Muscle layer of duodenum (tissue), 2 donors: ENCODE measurements at regions not wholly inside any gene's neighbourhood (a gene's known extent, or its start where the extent isn't known, plus 50 kb on each side); places are given as distances from the start of the nearest gene placed in this dataset.

ENCODE experiments used
- H3K27ac ChIP-seq: one replicate; pipeline ENCODE4 v1.7.0; 2013; ENCODE audit warnings: mild to moderate bottlenecking, low read length
- H3K27me3 ChIP-seq: one replicate; pipeline ENCODE4 v1.7.0; 2013; ENCODE audit warnings: low read depth, mild to moderate bottlenecking, control low read depth, low read length
- H3K36me3 ChIP-seq, 2 donors: one replicate each; pipeline ENCODE4 v1.7.0; 2013; ENCODE audit warnings: low read length in 2 of 2, control low read depth in 1 of 2, mild to moderate bottlenecking in 1 of 2; ENCODE audit not compliant: insufficient read depth in 2 of 2, control insufficient read depth in 1 of 2
- H3K4me1 ChIP-seq, 2 donors: one replicate each; pipeline ENCODE4 v1.7.0; 2013; ENCODE audit warnings: low read length in 2 of 2, mild to moderate bottlenecking in 2 of 2, control low read depth in 1 of 2, moderate library complexity in 1 of 2; ENCODE audit not compliant: insufficient read depth in 2 of 2, control insufficient read depth in 1 of 2
- H3K4me3 ChIP-seq, 2 donors: one replicate each; pipeline ENCODE4 v1.7.0; 2013; ENCODE audit warnings: low read length in 2 of 2, low read depth in 1 of 2, mild to moderate bottlenecking in 1 of 2
- H3K9me3 ChIP-seq, 2 donors: one replicate each; pipeline ENCODE4 v1.7.0; 2013; ENCODE audit warnings: low read length in 2 of 2, control low read depth in 1 of 2, mild to moderate bottlenecking in 1 of 2; ENCODE audit not compliant: control insufficient read depth in 1 of 2
- donor health status: healthy.

DNA sequence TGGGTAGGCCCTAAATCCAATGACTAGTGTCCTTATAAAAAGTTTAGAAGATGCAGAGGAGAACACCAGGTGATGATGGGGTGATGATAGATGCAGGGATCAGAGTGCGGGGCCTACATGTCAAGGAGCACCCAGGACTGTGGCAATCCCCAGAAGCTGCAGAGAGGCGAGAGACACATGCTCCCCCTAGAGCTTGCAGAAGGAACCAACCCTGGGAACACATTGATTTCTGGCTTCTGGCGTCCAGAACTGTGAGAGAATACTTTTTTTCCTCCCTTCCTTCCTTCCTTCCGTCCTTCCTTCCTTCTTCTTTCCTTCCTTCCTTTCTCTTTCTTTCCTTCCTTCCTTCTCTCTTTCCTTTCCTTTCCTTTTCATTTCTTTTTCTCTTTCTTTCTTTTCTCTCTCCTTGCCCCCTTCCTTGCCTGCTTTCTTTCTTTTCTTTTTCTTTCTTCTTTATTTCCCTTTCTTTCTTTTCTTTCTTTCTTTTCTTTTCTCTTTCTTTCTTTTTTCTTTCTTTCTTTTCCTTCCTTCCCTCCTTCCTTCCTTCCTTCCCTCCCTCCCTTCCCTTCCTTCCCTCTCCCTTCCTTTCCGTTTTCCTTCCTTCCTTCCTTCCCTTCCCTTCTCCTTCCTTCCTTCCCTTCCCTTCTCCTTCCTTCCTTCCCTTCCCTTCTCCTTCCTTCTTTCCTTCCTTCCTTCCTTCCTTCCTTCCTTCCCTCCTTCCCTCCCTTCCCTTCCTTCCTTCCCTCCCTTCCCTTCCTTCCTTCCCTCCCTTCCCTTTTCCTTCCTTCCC lies 134.3 kb downstream of the HAPSTR1 start:
- H3K27me3 ChIP-seq, result no peaks in the 10 kb centered on the region
- H3K36me3 ChIP-seq, result no peaks in the 10 kb centered on the region
- peaks cover 0 to 5% of the 10 kb centered on the region in 2 donors for H3K9me3 ChIP-seq
- H3K4me3 ChIP-seq, result no peak overlapping the region
- no peak overlapping the region for H3K27ac ChIP-seq
- H3K4me1 ChIP-seq, result no peaks in the 10 kb centered on the region

DNA sequence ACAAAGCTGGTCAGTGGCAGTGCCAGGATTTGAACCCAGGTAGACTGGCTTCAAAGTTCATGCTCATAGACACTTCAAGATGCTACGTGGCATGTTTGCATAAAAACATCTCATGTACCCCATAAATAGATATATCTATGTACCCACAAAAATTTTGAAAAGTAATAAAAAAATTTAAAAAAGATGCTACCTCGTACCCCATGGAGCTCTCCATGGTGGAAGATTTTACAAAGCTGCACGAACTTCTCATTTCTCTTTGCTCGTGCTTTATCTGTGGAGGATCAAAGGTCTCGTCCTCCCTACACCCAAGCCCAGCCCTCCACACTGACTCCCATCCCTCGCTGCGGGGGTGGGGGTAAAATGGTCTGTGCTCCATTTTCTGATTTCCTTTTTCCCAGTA lies 135.5 kb downstream of the HAPSTR1 start:
- Histone ChIP-seq H3K9me3 (peaks cover 0 to 5% of the 10 kb centered on the region in 2 donors), H3K27me3 (no peaks in the 10 kb centered on the region), H3K4me1 (no peaks in the 10 kb centered on the region), H3K27ac (no peak overlapping the region), H3K36me3 (no peaks in the 10 kb centered on the region), H3K4me3 (no peak overlapping the region)

DNA sequence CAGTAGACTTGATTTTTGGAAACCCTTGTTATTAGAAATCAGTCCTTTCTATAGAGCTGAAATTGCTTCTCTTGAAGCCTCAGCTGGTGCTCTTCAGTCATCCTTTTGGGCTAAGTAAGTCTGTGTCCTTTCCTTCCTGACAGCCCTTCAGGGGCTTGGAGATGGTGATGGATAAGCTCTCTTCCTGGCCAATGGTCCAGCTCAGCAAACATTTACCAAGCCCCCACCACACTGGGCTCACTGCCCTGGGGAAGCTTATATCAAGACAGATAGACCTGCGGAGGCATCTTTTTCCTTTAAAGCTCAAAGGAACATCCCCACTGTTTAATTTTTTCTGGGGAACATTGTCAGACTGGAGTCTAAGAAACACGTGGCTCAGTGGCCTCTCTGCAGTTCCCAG lies 139.6 kb downstream of the HAPSTR1 start:
- H3K9me3 ChIP-seq, result no peaks in the 10 kb centered on the region
- H3K4me3 ChIP-seq, result no peak overlapping the region
- no peaks in the 10 kb centered on the region for H3K4me1 ChIP-seq
- no peaks in the 10 kb centered on the region for H3K36me3 ChIP-seq
- no peak overlapping the region for H3K27ac ChIP-seq
- no peaks in the 10 kb centered on the region for H3K27me3 ChIP-seq

DNA sequence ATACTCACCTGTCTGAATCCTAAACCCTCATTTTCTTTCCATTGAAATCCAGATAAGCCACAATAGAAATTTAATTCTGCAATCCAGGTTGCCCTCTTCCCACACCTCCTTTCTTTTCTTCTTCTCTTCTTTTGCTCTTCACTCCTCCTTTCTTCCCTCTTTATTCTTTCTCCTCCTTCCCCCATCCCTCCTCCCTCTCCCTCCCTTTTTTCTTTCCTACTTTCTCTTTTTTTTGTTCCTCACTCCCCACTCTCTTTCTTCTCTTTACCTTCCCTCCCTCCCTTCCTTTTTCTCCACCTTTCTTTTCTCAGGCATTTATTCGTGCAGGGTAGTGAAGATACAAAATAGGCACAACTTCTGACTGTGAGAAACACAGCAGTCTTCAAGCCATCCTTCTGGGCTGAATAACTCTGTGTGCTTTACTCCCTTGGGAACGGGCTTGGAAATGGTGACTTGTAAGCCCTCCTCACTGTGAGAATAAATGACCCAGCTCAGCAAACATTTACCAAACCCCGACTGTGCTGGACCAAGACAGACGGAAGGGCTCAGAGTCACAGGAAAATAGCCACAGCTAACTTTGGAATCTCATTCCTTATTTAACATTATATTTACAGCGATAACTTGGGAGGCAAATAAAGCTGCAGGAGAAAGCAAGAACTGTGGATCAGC lies 140.8 kb downstream of the HAPSTR1 start:
- H3K27ac ChIP-seq, result no peak overlapping the region
- H3K4me3 ChIP-seq, result no peak overlapping the region
- no peaks in the 10 kb centered on the region for H3K9me3 ChIP-seq
- no peaks in the 10 kb centered on the region for H3K4me1 ChIP-seq
- H3K36me3 ChIP-seq, result no peaks in the 10 kb centered on the region
- H3K27me3 ChIP-seq, result no peaks in the 10 kb centered on the region

DNA sequence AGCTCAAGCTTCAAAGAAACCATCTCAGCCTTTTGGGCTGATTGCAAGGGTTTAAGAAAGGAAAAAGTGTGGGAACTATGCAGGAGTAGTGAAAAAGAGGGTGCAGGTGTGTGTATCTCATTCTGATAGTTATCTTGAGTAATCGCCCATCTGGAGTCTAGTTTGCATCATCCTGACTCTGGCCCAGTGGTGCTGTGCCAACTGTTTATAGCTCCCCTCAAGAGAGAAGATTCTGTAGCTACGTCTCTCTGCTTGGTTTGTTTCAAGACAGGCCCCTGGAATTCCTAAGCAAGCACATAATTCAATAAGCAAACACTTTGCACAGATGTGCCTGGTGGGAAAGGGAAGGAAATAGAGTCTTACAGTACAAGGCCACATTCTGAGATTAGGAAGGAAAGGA lies 144.4 kb downstream of the HAPSTR1 start:
- no peaks in the 10 kb centered on the region for H3K4me1 ChIP-seq
- H3K36me3 ChIP-seq, result no peaks in the 10 kb centered on the region
- H3K27me3 ChIP-seq, result no peaks in the 10 kb centered on the region
- H3K9me3 ChIP-seq, result no peaks in the 10 kb centered on the region
- H3K27ac ChIP-seq, result no peak overlapping the region
- no peak overlapping the region for H3K4me3 ChIP-seq

DNA sequence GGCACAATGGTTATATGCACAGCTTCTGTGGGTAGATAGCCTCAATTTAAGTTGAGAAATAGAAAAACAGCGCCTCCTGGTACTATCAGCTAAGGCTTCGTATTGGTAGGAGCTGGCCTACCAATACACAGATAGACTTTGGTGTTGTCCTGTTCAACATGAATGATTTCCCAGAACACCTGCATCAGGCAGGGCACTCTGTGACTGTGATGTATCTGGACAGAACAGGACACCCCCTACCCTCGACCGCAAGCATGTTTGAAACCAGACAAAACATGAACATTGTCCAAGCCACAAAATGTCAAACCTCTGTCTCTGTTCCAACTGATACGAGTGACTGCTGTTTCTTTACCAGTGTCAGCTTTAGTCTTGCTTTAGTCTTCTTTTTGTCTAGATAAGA lies 144.9 kb downstream of the HAPSTR1 start:
- H3K36me3 ChIP-seq, result no peaks in the 10 kb centered on the region
- no peak overlapping the region for H3K27ac ChIP-seq
- H3K9me3 ChIP-seq, result no peaks in the 10 kb centered on the region
- no peak overlapping the region for H3K4me3 ChIP-seq
- H3K4me1 ChIP-seq, result no peaks in the 10 kb centered on the region
- no peaks in the 10 kb centered on the region for H3K27me3 ChIP-seq

DNA sequence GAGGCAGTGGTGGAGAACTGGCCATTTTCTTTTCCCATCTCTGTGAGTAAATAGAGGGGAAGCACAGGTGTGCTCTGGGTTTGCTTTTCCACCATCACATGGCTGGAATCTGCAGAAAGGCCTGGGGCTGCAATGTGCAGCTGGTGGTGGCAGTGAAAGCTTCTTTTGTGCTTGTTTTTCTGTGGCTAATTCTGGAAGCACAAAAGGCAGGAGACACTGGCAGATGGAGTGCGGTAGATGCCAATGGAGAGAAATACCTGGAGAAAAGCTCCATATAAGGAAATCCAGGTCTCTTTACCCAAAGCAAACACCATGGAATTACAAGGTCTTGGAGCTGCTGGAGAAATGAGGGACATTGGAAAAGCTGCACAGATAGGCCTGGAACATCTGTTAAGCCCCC lies 146.9 kb downstream of the HAPSTR1 start:
- no peak overlapping the region for H3K4me3 ChIP-seq
- no peaks in the 10 kb centered on the region for H3K9me3 ChIP-seq
- no peaks in the 10 kb centered on the region for H3K4me1 ChIP-seq
- H3K27me3 ChIP-seq, result no peaks in the 10 kb centered on the region
- H3K27ac ChIP-seq, result no peak overlapping the region
- no peaks in the 10 kb centered on the region for H3K36me3 ChIP-seq

DNA sequence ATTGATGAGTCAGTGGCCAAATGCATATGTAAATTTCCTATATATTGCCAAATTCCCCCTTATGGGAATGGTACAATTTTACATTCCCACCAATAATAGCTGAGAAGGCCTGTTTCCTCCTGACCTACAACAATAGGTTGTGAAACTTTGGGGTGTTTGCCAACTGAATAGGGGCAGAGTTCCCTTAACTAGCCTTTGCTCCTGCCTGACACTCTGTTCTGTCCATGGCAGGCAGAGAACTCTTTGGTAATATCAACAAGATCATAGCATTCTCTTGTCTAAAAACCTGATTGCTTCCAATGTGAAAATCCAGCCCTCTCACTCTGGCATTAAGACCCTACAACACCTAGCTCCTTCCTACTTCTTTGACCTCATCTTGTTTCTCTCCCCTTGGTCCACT lies 149.7 kb downstream of the HAPSTR1 start:
- Histone ChIP-seq H3K27ac (no peak overlapping the region), H3K9me3 (no peaks in the 10 kb centered on the region), H3K4me3 (no peak overlapping the region), H3K4me1 (no peaks in the 10 kb centered on the region), H3K36me3 (no peaks in the 10 kb centered on the region), H3K27me3 (no peaks in the 10 kb centered on the region)

DNA sequence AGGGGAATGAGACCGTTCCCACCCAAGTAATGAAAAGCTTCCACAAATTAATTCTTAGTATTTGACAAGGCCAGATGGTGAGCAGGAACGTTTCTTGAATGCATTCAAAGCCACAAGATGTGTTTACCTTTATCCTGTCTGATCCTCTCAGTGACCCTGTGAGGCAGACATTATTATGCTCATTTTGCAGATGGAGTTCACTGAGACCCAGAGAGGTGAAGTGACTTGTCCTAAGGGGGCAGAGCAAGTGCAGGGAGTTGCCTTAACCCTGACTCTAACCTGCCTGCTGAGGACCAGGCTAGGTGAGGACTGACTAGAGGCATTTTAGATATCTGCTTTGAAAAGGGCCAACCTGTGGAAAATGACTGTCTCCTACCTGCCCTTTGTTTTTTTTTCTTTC lies 156.7 kb downstream of the HAPSTR1 start:
- H3K27ac ChIP-seq, result no peak overlapping the region
- no peak overlapping the region for H3K4me3 ChIP-seq
- no peaks in the 10 kb centered on the region for H3K4me1 ChIP-seq
- no peaks in the 10 kb centered on the region for H3K36me3 ChIP-seq
- no peaks in the 10 kb centered on the region for H3K9me3 ChIP-seq
- no peaks in the 10 kb centered on the region for H3K27me3 ChIP-seq

DNA sequence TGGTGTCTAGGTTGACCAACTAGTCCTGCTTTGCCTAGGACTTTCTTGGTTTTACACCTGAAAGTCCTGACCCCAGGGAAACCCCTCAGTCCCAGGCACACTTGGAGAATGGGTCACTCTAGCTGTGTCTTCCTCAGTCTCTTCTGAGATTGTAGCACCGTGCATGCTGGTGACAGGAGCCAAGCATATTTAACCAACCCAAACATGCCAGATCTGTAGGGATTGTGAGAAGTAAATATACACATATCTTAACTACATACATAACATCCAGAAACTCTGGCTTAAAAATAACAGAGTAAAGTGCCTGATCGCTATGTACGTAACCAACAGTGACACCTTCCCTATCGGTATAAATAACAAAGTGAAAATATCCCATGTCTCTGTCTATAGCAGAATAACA lies 158.1 kb downstream of the HAPSTR1 start:
- Histone ChIP-seq H3K36me3 (no peaks in the 10 kb centered on the region), H3K9me3 (no peaks in the 10 kb centered on the region), H3K4me1 (no peaks in the 10 kb centered on the region), H3K27ac (no peak overlapping the region), H3K27me3 (no peaks in the 10 kb centered on the region), H3K4me3 (no peak overlapping the region)

DNA sequence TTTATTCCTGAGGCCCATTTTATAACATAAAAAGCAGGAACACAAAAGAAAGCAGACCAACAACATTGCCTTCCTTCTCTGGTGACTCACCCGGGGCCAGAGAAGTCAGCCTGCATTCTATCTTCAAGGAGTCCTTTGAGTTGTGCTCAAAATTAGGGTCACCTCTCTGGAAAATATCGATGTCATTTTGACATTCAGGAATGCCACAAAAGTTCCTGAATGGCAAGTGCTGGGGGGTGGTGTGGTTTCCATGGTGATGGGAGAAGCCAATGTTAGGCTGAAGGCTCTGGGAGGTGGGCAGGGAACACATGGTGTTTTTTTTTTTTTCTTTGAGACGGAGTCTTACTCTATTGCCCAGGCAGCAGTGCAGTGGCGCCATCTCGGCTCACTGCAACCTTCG lies 159.6 kb downstream of the HAPSTR1 start:
- Histone ChIP-seq H3K27ac (no peak overlapping the region), H3K4me1 (no peaks in the 10 kb centered on the region), H3K4me3 (no peak overlapping the region), H3K36me3 (no peaks in the 10 kb centered on the region), H3K27me3 (no peaks in the 10 kb centered on the region), H3K9me3 (no peaks in the 10 kb centered on the region)

DNA sequence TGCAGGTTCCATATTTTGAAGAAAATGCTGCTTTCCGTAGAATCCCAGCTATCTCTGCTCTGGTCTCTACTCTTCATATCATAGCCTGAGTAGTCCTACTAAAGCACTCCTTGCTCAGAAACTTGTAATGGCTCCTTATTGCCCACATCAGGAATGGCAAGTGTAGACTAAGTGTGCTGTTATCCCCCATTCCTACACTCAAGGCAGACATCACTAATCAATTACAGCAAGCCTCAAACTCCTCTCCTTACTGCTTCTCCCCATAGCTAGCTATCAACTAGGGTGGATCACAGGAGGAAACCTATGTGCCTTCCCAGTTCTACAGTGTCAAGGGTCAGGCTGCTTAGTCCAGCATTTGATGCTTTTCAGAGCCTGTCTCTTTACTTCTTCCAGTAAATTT lies 163.4 kb downstream of the HAPSTR1 start:
- H3K9me3 ChIP-seq, result no peaks in the 10 kb centered on the region
- H3K4me1 ChIP-seq, result no peaks in the 10 kb centered on the region
- no peaks in the 10 kb centered on the region for H3K27me3 ChIP-seq
- no peaks in the 10 kb centered on the region for H3K36me3 ChIP-seq
- H3K4me3 ChIP-seq, result no peak overlapping the region
- H3K27ac ChIP-seq, result no peak overlapping the region
